GM12864 (cell line): ENCODE measurements at regions not wholly inside any gene's neighbourhood (a gene's known extent, or its start where the extent isn't known, plus 50 kb on each side); places are given as distances from the start of the nearest gene placed in this dataset.

Experiments used
- DNase-seq: peaks from one replicate; pipeline ENCODE4 v3.0.0-alpha.2; 2011; ENCODE audit warnings: low read depth
- H3K4me3 ChIP-seq: 2 replicates; pipeline ENCODE4 v1.5.1; 2011; ENCODE audit warnings: mild to moderate bottlenecking, low read depth, low read length, control low read depth
- CTCF ChIP-seq: IDR thresholded peaks from 2 replicates; pipeline ENCODE4 v1.5.1; 2011; ENCODE audit warnings: low read depth, mild to moderate bottlenecking, moderate library complexity, low read length, control low read depth, inconsistent platforms; ENCODE audit errors: missing control alignments

DNA sequence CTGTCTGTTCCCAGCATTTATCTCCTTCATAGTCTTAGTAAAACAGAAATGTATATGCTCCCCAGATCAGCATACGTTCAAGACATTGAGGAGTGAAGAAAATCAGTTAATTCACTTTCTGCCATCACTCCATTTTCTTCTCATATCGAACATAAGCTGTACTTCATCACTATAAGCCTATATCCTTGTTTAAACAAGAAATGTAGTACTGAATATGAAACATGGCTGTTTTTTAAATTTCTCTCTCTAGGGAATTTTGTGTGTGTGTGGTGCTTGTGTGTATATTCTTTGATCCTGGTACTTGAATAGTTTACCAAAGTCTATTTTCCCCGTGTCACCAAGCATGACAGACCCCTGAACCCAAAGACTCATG lies 107.1 kb downstream of the HFE start:
- peak overlapping the region; percentile 79; the same call in 1 of the 2 replicates for H3K4me3 ChIP-seq
- TF ChIP-seq CTCF: no peak
- DNase-seq: no peak

DNA sequence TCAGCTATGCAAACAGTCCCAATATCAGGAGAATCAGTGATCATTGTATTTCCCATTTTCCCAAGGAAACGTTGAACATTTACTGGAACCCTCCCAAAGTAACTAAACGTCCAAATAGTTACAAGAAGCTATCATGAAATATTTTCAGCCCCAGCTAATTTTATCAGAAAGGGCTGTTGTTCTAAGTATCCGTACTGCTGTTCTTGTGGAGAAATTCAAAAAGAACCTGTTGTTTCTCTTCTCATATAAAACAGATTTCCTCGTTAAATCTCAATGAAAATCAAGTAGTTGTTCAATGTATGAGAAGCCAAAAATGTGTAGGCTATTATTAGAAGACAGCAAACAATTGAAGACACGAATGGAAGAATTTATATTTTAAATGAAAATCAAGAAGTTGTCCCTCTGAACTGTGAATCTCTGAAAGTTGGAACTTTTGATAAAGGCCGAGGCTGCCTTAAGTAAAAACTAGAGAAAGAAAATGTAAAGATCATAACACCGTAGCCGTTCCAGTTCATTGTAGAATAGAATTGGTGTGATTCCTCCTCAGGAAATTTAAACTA lies 107.7 kb downstream of the HFE start:
- DNase-seq: no peak
- H3K4me3 ChIP-seq: peak overlapping the region; percentile 79
- TF ChIP-seq CTCF: no peak

DNA sequence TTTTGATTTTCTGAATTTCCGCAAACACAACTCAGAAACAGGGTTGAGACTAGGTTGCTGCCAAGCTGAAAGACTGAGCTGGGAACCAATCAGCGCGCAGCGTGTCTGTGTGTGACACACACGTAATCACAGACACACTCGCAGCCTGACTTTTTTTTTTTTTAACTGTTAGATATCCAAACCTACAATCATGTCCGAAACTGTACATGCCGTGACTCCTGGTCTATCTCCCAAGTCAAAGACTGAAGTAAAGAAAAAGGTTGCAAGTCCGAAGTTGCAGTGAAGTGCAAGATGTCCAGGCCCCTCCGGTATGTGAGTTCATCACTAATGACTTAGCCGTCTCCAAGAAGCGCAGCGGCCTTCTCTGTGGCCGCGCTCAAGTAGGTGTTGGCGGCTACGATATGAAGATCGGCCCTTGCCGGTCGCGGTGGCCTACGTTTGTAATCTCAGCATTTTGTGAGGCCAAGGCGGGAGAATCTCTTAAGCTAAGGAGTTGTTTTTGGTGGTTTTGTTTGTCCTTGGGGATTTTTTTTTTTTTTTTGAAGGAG lies 108.2 kb downstream of the HFE start:
- TF ChIP-seq CTCF: no peak
- peak; percentile 89 for DNase-seq
- H3K4me3 ChIP-seq: peak overlapping the region; percentile 79

- H3K4me3 ChIP-seq: peak overlapping the region; percentile 79
- DNase-seq: no peak
- TF ChIP-seq CTCF: no peak
Observed at GRCh38 chr6:26195924-26196845, 109.0 kb downstream of the HFE start.

- DNase-seq: peak; percentile 95
- TF ChIP-seq CTCF: no peak
- H3K4me3 ChIP-seq: peak overlapping the region; percentile 79
Observed at GRCh38 chr6:26196846-26197635, 109.8 kb downstream of the HFE start.

- peak overlapping the region; percentile 79 for H3K4me3 ChIP-seq
- DNase-seq: no peak
- no peak for TF ChIP-seq CTCF
Observed at GRCh38 chr6:26197636-26197932, 110.4 kb downstream of the HFE start.
